ENCODE measurements at regions not wholly inside any gene's neighbourhood (a gene's known extent, or its start where the extent isn't known, plus 50 kb on each side); places are given as distances from the start of the nearest gene placed in this dataset.

DNA sequence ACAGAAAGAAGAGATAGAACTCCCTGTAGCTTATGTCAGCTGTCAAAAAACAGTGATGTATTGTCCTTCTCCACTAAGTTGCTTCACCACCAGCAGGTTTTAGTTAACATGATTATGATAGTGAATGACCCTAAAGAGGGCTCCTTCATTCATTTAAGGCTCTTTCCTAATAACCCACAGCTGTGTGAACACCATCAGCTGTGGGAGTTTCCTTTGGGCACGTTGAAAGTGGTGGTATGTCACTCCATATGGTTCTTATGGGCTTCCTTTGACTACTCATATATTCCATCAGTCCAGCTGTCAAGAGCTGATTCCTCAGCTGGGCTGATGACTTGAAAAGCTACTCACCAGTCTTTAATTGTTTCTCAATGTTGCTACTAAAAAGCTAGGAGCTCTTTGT is 210.3 kb downstream of the UBE2E3 start:
- no peak for DNase-seq

DNA sequence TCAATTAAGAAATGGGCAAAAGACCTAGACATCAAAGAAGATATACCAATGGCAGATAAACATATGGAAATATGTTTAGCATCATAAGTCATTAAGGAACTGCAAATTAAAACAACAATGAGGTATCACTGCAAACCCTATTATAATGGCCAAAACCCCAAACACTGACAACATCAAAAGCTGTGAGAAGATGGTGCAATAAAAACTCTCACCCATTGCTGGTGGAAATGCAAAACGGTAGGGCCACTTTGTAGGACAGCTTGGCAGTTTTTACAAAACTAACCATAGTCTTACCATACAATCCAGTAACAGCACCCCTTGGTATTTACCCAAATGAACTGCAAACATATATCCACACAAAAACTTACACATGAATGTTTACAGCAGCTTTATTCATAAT is 213.1 kb downstream of the UBE2E3 start:
- no peak for DNase-seq

DNA sequence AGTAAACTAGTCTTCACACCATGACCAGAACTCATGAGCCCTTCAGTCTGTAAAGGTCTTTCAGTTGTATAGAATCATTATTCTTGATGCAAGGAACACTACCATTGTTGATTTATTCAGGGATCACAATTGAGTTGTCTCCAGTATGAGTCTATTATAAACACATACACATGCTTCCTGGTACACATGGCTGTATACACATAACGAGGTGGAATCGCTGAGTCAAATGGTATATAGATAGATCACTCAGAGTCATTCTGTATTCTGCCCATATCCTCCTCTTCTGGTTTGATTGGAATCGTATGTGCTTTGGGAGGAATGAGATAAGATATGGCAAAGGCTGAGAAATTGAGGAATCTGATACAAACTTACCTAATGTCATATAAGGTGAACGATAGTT is 216.0 kb downstream of the UBE2E3 start:
- DNase-seq, result no peak

DNA sequence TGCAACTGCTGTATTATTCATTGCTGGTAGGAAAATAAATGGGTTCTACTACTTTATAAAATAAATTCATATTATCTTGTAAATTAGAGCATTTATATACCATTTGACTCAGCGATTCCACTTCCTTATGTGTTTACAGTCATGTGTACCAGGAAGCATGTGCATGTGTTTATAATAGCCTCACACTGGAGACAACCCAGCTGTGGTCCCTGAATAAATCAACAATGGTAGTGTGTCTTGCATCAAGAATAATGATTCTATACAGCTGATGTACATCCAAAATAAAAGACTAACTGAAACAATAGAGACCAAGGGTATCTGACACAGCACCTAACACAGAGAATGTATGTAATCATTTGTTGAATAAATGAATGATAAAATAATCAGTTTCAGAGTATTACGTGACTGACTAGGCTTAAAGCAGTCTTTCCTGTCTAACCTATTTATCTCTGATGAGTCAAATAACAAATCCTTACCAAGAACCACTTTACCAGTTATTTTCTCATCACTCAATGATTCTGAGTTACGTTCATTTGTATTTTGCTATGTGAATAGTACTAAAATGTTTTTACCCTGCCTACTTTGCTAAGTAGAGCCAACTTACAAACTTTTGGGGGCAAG is 216.8 kb downstream of the UBE2E3 start:
- peak in 1 of 2 donors; percentile 11 for DNase-seq

DNA sequence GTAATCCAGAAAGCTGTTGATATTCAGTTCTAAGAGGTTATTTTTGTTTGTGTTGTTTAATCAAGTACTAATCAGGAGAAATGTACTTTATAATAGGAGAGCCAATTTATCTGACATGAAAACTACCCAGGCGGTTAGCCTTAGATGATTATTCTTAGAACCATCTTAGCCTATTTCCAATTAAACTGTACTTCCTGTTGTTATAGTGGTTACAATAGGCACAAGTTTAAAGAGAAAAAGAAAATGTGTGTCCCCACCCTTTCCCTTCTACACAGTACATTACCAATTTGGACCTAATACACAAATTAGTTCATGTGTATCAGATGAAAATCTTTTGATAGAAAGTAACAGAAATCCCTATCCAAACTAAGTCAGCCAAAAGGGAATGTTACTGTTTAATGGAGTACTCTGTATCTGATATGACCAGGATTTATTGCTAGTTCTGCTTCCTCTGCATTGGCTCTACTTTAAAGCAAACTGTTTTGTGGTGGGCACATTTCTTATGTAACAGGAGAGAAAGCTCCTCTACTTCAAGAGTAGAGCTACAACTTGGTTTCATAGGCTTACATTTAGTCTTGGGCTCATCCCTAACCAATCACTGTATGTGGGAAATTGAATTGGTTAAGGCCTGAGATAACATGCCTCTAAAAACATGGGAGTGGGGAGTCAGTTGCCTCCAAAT is 217.9 kb downstream of the UBE2E3 start:
- DNase-seq, result peak in 1 of 2 donors; percentile 18

DNA sequence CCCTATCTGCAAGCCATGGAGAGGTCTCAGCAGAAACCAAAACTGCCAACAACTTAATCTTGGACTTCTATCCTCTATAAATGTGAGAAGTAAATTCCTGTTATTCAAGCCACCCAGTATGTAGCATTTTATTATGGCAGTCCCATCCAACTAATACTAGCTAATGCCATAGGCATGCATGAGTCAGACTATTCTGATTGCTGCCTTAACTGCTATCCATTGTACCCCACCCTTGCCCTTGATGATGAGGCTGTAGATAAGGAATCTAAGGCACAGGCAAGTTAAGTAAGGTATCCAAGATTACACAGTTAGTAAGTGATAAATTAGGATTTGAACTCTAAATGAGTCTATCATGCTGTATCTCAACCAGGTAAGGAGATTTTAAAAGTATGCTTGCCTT is 223.0 kb downstream of the UBE2E3 start:
- no peak for DNase-seq

DNA sequence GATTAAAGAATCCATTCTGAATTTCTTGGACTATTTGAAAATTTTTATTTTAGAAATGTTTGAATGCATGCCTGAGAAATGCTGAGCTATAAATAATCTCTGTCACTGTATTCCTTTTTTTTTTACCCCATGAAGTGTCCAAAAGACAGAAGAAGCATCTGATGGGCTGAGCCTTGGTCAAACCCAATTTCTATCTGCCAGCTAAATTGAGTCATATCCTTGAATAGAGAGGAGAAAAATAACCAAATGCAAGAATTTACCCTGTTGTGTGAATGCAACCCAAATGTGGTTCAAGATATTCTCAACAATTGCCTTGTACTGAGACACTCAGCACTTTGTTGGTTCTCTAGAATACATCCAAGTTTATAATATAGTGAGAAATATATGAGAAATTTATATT is 223.5 kb downstream of the UBE2E3 start:
- no peak for DNase-seq

DNA sequence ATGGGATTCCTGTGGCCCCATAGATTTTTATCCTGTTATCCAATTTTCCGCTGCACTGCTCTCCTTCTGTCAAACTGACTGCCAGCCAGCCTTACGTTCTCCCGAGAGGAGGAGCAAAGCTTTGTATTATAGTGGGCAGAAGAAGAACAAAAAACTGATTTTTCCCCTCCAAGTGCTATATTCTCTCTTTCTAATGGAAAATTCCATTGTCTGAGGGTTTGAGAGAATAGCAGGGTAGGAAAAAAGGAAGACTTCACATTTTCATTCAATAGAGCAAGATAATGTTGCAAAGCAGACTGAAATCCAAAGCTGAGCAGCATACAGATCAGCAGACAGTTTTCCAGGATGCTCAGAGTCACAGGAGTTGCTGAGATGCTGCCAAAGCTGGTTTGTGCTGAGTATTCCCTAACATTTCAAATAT is 238.0 kb downstream of the UBE2E3 start:
- no peak for DNase-seq

DNA sequence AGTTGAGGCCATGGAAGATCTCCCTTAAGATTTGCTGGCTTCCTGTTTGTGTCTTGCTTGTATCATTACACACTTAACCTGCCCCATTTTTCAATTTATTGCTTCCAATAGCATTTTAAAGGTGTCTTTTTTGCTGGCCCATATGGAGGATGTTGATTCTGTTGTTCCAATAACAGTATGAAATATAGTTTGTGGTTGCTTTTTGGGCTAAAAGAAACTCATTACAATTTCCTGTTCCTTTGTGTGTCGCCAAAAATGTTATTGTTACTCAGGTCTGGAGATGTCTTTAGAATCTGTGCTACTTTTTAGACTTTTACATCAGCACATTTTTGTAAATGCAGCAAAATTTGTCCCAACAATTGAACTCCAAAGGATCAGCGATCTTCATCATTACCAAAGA is 234.0 kb upstream of the ITGA4 start:
- DNase-seq, result peak in 1 of 2 donors; percentile 36

DNA sequence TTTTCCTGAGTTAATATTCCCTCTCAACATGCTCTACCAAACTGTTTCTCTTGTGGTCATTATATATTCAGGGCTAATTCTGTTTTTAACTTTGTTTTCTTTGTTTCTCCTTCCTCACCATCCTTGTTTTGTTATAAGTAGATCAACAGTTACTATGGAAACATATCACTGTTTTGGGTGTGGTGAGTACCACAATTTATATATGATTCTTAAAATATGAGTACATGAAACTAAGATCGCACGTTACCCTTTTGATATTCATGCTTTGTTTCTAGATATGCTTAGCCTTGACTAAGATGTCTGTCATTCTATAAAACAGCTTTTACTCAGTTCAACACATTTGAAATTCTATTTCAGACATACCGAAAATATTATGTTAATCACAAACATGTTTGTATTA is 232.3 kb upstream of the ITGA4 start:
- peak in 1 of 2 donors; percentile 59 for DNase-seq

DNA sequence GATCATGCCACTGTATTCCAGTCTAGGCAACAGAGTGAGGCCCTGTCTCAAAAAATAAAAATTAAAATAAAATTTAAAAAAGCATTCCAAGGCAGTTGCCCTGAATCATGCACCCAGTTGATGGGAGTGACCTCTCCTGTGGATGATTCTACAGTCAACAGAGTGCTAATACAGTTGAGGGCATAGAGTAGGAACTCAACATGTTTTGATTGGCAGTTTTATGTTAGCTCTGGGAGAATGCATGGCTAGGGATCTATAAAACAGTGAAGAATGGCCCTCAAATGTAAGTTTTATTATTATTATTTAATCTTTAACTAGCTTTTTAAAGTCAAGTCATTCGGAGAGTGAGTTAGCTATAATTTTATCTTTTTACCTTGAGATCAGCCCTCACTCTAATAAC is 228.5 kb upstream of the ITGA4 start:
- no peak for DNase-seq

DNA sequence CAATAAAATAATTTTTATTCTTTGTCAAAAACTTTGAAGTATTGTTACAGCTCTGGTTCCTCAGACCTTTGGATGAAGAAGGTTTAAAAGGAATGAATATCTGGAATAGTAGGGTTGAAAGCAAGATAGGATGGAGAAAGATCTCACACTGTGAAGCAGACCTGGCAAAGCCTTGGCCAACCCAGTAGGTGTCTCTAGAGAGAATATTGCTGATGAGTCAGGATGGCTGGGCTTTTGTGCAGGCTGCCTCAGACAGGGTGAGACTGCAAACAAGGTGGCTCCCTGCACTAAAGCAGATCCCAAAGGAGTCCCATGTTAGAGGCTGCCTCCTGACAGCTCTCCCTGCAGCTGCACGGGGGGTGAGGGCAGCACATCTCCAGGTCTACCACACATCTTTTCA is 226.0 kb upstream of the ITGA4 start:
- no peak for DNase-seq

DNA sequence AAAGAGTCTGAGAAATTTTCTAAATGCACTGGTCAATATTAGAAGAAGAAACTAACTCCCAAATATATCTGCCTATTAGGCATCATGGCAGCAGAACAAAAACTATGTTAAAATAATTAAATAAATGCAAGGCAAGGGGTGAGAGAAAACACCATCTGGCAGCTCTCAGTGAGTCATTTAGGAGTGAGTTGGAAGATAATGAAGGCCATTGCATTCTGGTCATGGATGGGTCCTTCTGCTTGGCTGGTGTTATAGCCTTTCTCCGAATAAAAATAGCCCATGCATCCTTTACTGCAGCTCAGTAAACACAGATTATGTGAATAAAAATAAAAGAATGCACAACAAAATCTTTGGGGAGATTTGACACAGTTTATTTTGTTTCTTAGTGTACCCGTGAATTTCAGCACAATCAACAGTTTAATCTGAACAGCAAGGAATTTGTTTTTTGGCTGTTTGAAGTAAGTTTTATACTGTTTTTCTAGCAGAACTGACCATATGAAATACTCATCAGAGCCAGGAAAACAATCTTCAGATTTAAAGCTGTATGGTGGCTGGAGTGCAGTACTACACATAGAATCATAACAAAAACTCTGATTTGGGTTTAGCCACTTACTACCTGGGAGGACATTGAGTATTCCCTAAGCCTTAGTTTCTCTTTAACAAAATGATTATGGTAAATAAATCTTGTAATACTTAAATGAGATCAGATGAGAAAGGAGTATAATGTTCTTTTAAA is 225.1 kb upstream of the ITGA4 start:
- no peak for DNase-seq

DNA sequence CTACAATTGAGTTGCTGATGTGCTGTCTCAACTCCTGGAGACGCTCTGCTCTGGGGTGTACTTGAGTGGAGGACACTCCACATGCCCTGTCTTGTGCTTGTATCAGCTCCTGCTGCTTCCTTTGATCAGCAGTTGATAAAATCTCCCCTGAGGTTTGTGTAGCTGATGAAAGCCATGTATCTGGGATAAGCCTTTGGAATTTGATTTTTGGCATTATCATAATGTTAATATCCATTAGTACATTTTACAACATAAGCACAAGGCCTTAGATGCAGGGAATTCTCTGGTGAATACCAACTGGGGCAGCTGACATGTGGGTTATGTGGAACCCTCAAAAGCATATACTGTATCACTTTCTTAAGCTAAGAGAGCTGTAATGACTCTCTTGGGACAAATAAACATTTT is 222.7 kb upstream of the ITGA4 start:
- DNase-seq, result no peak

DNA sequence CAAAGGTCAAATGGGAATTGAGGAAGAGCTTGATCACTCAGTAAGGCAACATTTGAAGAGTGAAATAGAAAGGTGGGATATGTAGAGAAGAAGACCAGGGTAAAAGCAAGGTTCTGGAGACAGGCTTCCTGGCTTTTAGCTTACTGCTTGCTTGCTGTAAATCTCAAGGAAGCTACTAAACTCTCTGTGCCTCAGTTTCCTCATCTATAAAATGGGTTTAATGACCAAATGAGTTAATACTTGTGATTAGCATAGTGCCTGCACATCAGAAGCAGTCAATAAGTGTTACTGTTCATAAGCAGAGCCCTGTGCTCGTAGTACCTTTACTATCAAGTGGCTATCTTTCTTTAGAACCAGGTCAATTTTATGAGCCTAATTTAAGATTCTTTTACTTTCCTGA is 222.2 kb upstream of the ITGA4 start:
- DNase-seq, result no peak

DNA sequence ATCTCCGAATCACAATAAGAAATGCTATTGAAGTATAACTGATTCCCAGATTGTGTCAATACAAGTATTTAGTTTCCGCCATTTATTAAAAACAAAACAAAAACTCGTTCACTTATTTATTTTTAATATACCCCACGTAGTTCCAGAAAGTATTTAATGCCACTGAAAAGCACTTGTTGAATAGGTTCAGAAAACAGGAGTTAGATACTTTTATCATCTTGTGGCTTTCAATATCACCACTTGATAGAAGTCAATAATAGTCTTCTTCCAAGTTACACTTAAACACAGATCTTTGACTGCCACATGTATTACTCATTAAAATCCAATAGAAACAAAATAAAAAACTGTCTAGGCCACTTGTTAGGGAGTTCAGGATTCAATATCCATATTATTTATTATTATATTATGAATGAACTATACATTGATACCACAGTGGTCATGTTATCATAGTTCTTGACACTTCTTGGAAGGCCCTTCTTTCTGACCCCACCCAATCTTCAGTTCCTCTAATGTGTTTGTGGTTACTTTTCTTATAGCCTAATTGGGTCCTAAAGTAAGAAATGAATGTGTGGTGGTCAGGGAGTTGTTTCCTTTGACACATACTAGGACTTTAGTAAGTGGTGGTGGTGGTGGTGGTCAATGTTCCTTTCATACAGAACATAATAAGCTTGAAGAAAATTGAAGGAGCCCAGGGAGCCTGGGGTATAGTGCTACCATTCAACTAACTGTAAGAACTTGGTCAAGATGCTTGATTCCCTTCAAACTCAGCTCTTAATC is 221.3 kb upstream of the ITGA4 start:
- DNase-seq, result no peak

DNA sequence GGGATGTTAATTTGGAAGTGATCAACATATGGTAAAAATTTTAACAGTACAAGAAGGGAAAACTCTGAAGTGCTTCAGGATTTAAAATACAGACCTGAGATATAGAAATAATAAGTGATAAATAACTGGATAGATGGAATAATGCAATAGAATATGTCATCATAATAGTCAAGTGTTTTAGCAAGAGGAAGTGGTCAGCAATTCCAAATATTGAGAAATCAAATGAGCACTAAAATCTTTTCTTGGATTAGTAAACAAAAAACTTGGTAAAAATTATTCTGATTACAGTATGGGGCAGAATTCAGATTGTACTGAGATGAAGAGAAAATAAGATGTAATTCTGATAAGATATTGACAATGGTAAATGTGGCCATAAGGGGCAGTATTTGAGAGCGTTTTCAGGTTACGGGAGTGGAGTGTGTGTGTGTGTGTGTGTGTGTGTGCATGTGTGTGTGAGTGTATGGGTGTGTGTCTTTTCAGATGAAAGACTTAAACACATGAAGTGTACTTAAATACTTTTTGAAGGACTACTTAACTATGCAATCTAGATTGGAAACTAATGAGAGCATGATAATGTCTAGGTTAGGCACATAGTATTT is 217.9 kb upstream of the ITGA4 start:
- peak; percentile 19 to 48 for DNase-seq

DNA sequence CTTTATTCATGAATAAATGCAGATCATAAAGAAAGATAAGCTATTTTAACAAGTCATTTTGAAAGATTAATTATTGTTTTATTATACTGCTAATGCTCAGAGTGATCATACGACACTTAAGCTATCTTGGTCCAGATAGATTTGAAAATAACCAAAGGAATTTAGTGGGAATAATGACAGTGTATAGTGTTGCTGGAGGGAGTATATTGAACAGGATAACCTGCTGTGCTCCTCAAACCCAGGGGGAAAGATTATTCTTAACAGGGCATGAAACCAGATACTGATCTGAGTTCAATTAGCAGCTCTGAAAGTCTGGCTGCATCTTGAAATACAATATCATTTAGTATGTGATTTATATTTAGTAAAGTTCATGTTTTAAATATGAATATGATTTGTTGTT is 216.3 kb upstream of the ITGA4 start:
- DNase-seq, result no peak

DNA sequence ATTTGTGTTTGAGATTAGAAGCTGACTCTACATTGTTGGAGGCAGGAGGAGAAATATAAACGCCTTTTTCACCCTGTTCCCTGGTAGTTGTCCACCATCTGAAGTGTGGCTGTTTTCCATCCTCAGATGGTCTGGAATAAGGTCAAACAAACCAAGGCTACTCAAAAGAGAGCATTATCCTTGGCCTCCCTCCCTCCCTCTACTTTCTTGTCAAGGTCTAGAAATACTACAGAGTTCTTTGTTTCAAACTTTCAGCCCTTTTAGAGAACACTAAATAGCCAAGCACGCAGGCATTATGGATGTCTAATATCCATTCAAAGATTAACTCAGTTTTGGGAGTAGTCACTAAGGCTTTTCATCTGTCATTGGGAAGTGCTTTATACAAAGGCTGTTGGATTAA is 215.8 kb upstream of the ITGA4 start:
- DNase-seq, result no peak

DNA sequence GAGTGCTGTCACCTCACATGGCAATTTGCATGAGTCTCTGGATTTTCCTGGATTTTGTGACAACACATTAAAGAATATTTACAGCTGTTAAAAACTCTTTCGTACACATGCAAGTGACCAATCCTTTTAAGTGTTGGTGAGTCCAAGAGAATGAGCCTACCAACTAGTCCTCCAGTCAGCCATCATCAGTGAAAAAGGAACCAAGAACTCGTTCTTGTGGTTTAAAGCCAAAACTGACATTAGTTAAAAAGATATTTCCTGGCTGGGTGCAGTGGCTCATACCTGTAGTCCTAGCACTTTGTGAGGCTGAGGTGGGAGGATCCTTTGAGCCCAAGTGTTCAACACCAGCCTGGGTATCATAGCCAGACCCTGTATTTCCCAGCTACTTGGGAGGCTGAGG is 215.4 kb upstream of the ITGA4 start:
- no peak for DNase-seq

DNA sequence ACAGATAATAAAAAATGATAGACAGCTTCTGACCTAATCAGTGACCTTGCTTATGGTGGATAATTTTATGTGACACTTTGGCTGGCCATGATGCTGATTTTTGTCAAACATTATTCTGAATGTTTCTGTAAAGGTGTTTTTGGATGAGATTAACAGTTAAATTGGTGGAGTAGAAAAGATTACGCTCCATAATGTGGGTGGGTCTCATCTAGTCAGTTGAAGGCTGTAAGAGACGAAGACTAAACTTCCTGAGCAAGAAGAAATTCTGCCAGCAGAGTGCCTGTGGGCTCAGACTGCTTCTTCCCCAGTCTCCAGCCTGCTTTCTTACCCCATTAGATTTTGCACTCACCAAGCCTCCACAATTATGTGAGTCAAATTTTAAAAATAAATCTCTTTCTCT is 214.9 kb upstream of the ITGA4 start:
- no peak for DNase-seq

DNA sequence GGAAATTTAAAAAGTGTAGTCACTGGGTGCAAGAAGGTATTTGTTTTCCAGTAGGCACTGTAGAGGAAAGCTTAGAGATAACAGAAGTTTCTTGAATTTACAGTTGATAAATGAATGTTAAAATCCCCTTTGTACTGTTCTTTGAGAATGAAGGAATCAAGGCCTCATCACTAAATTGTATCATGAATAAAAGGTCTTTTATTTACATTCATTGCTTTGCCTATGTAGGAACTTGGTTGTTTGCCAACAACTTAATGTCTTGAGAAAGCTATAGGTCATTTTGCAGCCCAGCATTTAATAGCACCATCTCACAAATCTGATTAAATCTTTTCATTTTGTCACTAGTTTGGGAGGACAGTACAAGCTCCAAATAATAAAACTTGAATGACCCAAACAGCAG is 213.9 kb upstream of the ITGA4 start:
- no peak for DNase-seq

DNA sequence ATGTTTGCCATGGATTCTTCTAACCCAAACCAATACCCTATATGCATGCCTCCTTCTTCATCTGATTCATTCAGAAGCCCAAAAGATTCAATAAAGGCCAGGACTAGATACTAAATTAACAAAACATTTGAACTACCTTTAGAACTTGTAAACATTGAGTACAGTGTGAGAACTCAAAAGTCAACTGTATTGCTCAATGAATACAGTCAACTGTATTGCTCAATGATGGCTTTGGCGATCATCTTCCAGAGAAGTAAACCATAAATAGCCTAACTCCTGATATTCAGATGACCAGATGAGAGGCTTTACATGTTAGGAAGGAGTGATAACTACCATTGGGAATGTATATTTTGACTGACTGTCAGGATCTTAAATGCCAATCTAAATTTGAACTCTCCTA is 206.5 kb upstream of the ITGA4 start:
- DNase-seq, result no peak
